ENCODE measurements at regions not wholly inside any gene's neighbourhood (a gene's known extent, or its start where the extent isn't known, plus 50 kb on each side); places are given as distances from the start of the nearest gene placed in this dataset.
"Not testable (repeated sequence)": the region's sequence is repeated elsewhere in the genome, so short reads cannot be mapped to it uniquely, and the experiment has no call there.

DNA sequence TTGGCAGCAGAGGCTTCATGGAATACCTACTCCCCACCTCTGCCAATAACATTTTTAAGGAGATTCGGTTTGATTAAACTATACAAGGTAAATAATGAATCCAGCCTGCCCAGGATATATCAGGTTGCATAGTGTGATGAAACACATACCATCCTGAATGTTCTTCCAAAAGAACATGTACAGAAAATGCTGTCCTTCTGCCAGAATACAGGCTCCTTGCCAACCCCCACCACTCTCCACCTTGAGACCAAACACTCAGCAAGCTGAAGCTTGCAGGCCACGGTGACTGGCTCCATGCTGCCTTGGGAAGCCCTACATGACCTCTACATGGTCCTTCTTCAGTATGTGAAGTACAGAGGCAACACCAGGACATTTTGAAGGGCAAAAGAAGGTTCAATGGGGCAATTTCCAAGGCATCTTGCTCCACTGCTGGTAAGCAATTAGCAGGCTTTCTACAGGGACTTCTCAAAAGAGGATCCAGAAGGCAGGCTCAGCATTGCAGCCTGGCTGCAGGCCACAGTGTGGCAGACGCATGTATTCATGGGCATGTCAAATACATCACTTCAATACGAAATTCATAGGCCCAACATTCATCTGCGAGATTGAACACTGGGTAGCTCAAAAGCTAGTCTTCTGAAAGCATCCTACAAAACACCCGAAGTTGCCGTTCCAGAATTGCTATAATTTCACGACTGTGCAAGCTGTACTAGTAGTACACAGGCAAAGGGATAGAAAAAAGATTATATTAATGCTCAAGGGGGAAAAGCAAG is 62.4 kb upstream of the SERP2 start:
- no peak for DNase-seq

DNA sequence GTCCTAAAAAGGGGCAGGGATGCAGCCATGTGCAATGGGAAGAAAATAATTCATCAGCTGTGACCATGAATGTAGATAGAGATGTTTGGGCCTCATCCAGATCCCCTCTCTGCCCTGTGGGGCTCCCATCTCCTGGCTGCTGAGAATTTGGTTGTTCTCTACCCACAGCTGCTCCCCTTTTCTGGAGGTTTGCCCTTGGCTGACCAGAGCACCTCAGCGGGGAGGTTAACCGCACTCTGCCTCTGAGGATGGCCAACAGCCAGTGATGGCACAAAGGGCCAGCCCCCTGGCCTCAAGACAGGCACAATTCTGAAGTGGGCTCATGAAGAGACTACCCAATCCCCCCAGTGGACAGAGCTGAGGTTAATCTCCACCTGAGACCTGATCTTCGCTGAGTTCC is 61.5 kb upstream of the SERP2 start:
- DNase-seq = no peak

DNA sequence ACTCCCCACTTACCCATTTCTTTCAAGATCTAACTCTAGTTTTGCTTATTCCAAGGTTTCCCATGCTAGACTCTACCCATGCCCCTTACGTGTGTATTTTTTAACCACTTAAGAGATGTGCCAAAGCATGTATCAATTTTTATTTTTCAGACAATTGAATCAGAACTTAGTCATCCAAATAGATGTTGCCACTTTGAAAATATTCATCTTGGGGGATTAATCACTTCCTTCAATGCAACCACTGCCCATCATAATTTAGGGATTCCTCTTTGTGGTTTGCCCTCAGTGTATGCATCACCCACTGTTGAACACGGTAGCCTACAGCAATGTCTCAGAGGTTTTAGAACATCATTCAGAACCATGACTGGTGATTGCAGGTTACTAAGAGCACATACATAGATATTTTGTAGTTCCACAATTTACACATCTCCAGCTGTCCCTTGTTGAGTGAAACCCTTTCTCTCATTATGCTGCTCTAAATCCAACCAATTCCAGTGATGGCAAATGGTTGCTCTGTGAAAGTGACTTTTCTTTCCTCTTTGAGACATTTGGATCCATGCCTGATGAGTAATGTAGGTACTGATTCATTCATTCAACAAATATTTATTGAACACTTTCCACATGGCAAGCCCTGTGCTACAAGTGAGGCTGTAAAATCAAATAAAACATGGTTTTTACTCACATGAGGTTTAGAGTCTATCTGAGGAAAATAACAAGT is 60.6 kb upstream of the SERP2 start:
- DNase-seq = peak; percentile 81

DNA sequence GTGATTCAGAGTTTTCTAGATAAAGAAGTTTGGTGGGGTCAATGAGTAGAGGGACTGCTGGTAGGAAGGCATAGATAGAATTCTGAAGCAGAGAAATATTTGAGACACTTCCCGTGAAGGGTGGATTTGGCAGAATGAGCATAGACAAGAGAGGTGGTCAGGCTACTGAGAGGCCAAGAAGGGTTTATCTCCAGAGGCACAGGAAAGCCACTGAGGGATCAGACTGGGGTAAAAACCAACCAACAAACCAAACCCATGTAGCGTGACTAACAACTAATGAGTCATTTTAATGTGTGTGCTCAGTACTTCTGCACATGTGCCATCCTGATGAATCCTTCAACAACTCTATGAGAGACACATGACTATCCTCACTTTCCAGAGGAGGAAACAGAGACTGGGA is 60.0 kb upstream of the SERP2 start:
- peak; percentile 64 for DNase-seq

DNA sequence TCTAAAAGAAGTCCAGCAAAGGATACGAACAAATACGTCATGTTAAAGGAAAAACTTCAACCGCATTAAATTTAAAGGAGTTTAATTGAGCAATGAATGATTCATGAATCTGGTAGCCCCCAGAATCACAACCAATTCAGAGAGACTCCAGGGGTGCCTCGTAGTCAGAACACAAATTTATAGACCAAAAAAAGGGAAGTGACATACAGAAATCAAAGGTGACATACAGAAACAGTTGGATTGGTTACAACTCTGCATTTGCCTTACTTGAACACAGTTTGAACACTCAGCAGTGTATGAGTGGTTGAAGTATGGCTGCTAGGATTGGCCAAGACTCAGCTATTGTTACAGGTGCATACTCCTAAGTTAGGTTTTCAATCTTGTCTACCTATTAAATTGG is 59.5 kb upstream of the SERP2 start:
- not testable (repeated sequence) for DNase-seq

DNA sequence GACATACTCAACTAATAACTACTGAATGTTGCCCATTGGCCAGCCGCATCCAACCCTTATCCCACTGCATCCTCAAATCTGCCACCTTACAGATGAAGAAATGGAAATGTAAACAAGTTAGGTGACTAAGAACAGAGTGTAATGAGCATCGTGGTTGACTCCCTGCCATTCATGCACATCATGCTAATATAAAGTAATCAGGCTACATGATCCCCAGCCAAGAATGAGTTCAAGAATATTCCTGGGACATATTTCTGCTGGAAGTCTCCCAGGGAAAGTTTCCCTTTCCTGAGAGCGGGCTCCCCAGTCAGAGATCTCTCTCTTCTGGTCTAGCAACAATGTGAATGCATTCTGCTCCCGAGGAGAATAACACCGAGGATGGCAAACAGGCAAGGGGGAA is 55.9 kb upstream of the SERP2 start:
- no peak for DNase-seq

DNA sequence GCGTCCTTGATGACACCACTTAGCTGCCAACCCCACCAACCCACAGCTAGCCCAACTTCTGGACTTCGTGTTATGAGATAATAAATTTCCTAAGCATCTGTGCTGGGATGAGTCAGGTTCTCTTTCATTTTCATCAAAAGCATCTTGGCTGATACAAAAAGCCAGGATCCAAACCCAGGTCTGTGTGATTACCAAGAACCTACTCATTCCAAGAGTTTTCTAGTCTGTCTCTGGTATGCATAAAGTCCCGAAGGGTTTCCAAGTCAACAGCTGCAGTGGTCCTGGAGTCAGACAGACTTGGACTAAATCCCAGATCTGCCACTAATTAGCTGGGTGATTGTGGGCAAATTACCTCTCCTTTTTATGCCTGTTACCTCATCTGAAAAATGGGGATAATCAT is 55.5 kb upstream of the SERP2 start:
- DNase-seq = no peak

DNA sequence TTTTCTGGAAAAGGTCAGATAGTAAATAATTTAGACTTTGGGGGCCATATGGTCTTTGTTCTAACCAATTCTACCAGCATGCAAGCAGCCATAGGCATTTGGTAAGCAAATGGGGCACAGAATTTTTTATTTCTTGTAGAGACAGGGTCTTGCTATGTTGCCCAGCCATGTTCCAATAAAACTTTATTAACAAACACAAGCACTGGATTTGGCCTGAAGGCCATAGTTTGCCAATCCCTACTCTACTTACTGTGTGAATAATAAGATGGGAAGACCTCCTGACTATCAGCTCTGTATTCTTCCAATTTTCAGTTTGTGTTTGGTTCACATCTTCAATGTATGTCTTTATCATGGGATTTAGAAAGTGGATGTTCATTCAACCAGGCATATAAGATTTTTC is 53.0 kb upstream of the SERP2 start:
- DNase-seq = no peak

DNA sequence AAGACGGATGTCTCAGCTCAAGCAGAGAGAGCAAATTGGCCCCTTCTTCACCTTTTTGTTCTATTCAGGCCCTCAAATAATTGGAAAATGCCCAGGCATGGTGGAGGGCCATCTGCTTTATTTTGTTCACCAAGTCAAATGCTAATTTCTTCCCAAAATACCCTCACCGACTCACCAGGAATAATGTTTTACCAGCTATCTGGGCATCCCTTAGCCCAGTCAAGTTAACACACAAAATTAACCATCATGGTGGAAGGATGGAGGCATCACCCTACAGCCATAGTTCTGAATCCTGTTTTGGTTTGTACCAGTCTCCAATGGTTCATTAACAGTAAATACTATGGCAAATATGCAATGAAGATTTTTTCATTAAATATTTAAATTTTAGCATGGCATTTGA is 51.7 kb upstream of the SERP2 start:
- DNase-seq = no peak

DNA sequence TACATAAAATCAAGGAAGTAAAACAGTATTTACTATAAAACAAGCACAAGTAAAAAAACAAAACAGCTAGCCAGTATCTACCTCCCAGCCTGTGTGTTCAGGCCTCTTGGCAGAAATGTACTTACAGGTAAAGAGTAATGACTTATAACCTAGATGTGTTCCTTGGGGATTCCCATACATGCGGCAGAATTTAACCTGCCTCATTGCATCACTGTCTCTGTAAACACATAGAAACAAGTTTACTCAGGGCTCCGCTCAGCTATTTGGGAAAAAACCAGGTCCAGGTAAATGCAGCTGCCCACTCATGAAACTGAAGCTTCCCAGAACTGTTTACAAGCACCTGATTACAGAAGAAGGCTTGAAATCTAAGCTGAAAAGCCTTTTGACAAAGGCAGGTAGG is 50.7 kb upstream of the SERP2 start:
- DNase-seq = no peak

DNA sequence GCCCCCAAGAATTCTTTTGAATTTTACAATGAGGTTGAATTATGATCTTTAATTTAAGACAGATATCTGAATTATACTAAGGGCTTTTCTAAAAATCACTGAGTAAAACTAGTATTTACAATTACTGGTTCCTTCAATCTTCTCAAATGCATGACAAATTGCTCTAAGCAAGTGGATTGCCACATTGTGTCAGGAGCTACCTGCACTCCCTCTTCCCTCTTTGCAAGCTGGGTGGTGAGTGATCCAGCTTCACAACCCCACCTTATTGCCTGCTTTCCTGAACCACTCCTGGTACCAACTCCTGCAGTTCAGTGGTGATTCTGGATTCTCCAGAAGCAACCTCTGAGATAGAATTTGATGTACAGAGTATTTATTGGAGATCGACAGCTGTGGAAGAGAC is 49.9 kb upstream of the SERP2 start:
- no peak for DNase-seq

All from dermis blood vessel endothelial cell (primary cell).